Lower leg skin (tissue), 3 donors: ENCODE measurements at regions not wholly inside any gene's neighbourhood (a gene's known extent, or its start where the extent isn't known, plus 50 kb on each side); places are given as distances from the start of the nearest gene placed in this dataset.

Source experiments
- CTCF ChIP-seq, 3 donors: fragments of 450-650 bp; IDR thresholded peaks; one replicate each; pipeline ENCODE4 v1.5.1; 2016; ENCODE audit warnings: antibody characterized with exemption in 3 of 3, mild to moderate bottlenecking in 3 of 3, moderate library complexity in 2 of 3
- POLR2A ChIP-seq, 2 donors: fragments of 450-650 bp; IDR thresholded peaks; one replicate each; pipeline ENCODE4 v1.6.1; 2016 to 2017; ENCODE audit warnings: antibody characterized with exemption in 2 of 2, mild to moderate bottlenecking in 1 of 2, moderate library complexity in 1 of 2

- TF ChIP-seq CTCF (IDR thresholded peaks at IDR 0.05), result no peak
- no peak for TF ChIP-seq POLR2A (IDR thresholded peaks at IDR 0.05)
Measured at GRCh38 chr3:148441191-148441590, 256.5 kb upstream of the AGTR1 start.
